Peyer's patch (tissue), 4 donors: ENCODE measurements at regions not wholly inside any gene's neighbourhood (a gene's known extent, or its start where the extent isn't known, plus 50 kb on each side); places are given as distances from the start of the nearest gene placed in this dataset.

Experiments used
- DNase-seq, 3 donors: peaks; one replicate each; pipeline ENCODE4 v3.0.0-alpha.2; 2017 to 2019
- H3K27ac ChIP-seq, 4 donors: fragments of 200-600 bp; sonication (generic); one replicate each; pipeline ENCODE4 v1.5.1; 2016 to 2019
- H3K27me3 ChIP-seq, 2 donors: fragments of 200-600 bp; sonication (generic); one replicate each; pipeline ENCODE4 v1.5.1; 2019
- H3K36me3 ChIP-seq, 3 donors: fragments of 200-600 bp; sonication (generic); one replicate each; pipeline ENCODE4 v1.5.1; 2016 to 2019
- H3K4me1 ChIP-seq, 4 donors: fragments of 200-600 bp; sonication (generic); one replicate each; pipeline ENCODE4 v1.5.1; 2016 to 2019
- H3K4me3 ChIP-seq, 4 donors: fragments of 200-600 bp; sonication (generic); 1 replicate in 3 of 4; 2 replicates in 1 of 4; pipeline ENCODE4 v1.5.1; 2016 to 2019; ENCODE audit warnings: mild to moderate bottlenecking in 1 of 4
- H3K9me3 ChIP-seq, 4 donors: fragments of 200-600 bp; sonication (generic); one replicate each; pipeline ENCODE4 v1.5.1; 2016 to 2019; ENCODE audit warnings: mild to moderate bottlenecking in 1 of 4
- CTCF ChIP-seq, 6 experiments: fragments of 450-650 bp in 4 of 6; fragments of 200-600 bp in 2 of 6; sonication (generic) in 1 of 6; IDR thresholded peaks; one replicate each; pipeline ENCODE4 v1.5.1; 2017 to 2019; ENCODE audit warnings: antibody characterized with exemption in 6 of 6, mild to moderate bottlenecking in 3 of 6, moderate library complexity in 1 of 6
- POLR2A ChIP-seq, 2 donors: fragments of 450-650 bp; IDR thresholded peaks; one replicate each; pipeline ENCODE4 v1.5.1; 2017; ENCODE audit warnings: antibody characterized with exemption in 2 of 2, mild to moderate bottlenecking in 2 of 2, moderate library complexity in 2 of 2

DNA sequence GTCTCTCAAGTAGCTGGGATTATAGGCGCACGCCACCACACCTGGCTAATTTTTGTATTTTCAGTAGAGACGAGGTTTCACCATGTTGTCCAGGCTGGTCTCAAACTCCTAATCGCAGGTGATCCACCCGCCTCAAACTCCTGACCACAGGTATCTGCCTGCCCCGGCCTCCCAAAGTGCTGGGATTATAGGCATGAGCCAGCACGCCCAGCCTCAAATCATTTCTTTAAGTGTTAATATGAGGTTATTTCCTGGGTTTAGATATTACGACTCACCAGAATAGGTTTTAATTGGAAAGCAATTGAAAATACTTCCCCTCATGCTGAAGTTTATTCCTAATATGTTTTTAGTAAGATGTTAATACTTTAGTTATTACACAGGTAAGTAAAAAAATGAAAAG, 144.5 kb downstream of the NUFIP1 start:
- Histone ChIP-seq H3K4me1 (no peaks in the 10 kb centered on the region), H3K36me3 (no peaks in the 10 kb centered on the region), H3K9me3 (no peaks in the 10 kb centered on the region), H3K27me3 (no peaks in the 10 kb centered on the region), H3K4me3 (no peak overlapping the region), H3K27ac (no peak overlapping the region)
- TF ChIP-seq CTCF (IDR thresholded peaks at IDR 0.05): no peak
- no peak for TF ChIP-seq POLR2A (IDR thresholded peaks at IDR 0.05)
- DNase-seq: no peak

DNA sequence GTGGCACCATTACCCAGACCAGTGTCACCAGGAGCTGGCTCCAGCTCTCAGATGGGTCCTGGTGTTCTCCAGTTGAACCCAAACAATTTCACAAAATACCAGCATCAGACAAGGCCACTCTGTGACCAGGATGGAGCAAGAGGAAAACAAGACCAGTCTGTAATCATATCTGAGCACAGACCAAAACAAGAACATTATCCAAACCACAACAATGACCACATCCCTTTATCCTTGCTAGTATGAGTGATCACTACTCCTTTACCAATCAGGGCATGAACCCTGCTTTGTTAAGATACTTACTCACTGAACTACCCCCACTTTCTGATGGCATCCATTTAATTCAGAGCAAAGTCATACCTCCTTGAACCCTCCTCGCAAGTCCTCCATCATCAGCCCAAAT, 145.9 kb downstream of the NUFIP1 start:
- TF ChIP-seq POLR2A (IDR thresholded peaks at IDR 0.05): no peak
- no peak for TF ChIP-seq CTCF (IDR thresholded peaks at IDR 0.05)
- Histone ChIP-seq H3K4me3 (no peak overlapping the region), H3K36me3 (no peaks in the 10 kb centered on the region), H3K4me1 (no peaks in the 10 kb centered on the region), H3K27me3 (no peaks in the 10 kb centered on the region), H3K27ac (no peak overlapping the region), H3K9me3 (no peaks in the 10 kb centered on the region)
- DNase-seq: no peak

DNA sequence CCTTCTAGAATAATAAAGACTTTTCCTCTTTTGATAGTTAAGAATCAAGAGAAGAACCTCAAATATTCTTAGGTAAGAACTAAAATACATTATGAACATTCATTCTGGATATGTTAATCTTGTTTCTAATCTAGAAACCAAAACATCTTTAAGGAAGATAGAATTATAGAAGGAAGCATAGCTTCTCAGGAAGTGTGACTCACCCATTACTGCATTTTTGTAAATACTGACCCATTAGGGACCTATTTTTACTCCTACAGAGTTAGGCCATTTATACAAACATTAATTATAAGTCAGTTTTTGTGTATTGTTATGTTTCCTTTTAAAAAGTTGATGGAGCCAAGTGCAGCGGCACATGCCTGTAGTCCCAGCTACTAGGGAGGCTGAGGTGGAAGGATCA, 147.1 kb downstream of the NUFIP1 start:
- DNase-seq: no peak
- H3K27ac ChIP-seq: no peak overlapping the region
- no peaks in the 10 kb centered on the region for H3K4me1 ChIP-seq
- H3K4me3 ChIP-seq: no peak overlapping the region
- no peaks in the 10 kb centered on the region for H3K36me3 ChIP-seq
- no peaks in the 10 kb centered on the region for H3K27me3 ChIP-seq
- TF ChIP-seq CTCF (IDR thresholded peaks at IDR 0.05) (no peak), POLR2A (IDR thresholded peaks at IDR 0.05) (no peak)
- H3K9me3 ChIP-seq: no peaks in the 10 kb centered on the region

- no peak for DNase-seq
- Histone ChIP-seq H3K9me3 (no peaks in the 10 kb centered on the region), H3K4me3 (no peak overlapping the region), H3K36me3 (no peaks in the 10 kb centered on the region), H3K27ac (no peak overlapping the region), H3K4me1 (no peaks in the 10 kb centered on the region), H3K27me3 (no peaks in the 10 kb centered on the region)
- no peak for TF ChIP-seq CTCF (IDR thresholded peaks at IDR 0.05)
- TF ChIP-seq POLR2A (IDR thresholded peaks at IDR 0.05): no peak
These were observed 149.1 kb downstream of the NUFIP1 start for GRCh38 chr13:44840131-44840530.

DNA sequence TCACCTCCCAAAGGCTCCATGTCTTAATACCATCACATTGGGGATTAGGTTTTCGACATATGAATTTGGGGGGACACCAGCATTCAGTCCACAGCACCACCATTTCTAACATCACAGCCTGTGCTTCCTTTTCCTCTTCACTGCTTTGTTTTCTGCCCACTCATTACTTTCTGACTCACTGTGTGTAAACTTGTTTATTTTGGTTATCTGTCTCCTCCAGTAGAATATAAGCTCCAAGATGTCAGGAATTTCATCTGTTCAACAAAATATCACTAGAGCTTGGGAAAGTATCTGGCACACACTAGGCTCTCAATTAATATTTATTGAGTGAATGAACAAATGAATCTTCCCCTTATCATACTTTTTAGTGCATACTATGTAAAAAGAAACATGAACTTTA, 152.0 kb downstream of the NUFIP1 start:
- TF ChIP-seq CTCF (IDR thresholded peaks at IDR 0.05) (no peak), POLR2A (IDR thresholded peaks at IDR 0.05) (no peak)
- no peak for DNase-seq

GRCh38 chr13:44834404-44834803, 154.9 kb downstream of the NUFIP1 start:
- no peak for DNase-seq
- Histone ChIP-seq H3K27me3 (no peaks in the 10 kb centered on the region), H3K36me3 (no peaks in the 10 kb centered on the region), H3K9me3 (no peaks in the 10 kb centered on the region), H3K4me3 (no peak overlapping the region), H3K27ac (no peak overlapping the region), H3K4me1 (no peaks in the 10 kb centered on the region)
- no peak for TF ChIP-seq POLR2A (IDR thresholded peaks at IDR 0.05)
- TF ChIP-seq CTCF (IDR thresholded peaks at IDR 0.05): no peak

More for the DNA sequence above, 152.0 kb downstream of the NUFIP1 start:
- no peaks in the 10 kb centered on the region for H3K4me1 ChIP-seq
- H3K9me3 ChIP-seq: no peaks in the 10 kb centered on the region
- no peaks in the 10 kb centered on the region for H3K27me3 ChIP-seq
- no peaks in the 10 kb centered on the region for H3K36me3 ChIP-seq
- H3K27ac ChIP-seq: no peak overlapping the region
- no peak overlapping the region for H3K4me3 ChIP-seq
